Parathyroid adenoma (tissue), 2 donors: ENCODE measurements at regions not wholly inside any gene's neighbourhood (a gene's known extent, or its start where the extent isn't known, plus 50 kb on each side); places are given as distances from the start of the nearest gene placed in this dataset.
"Not testable (repeated sequence)": the region's sequence is repeated elsewhere in the genome, so short reads cannot be mapped to it uniquely, and the experiment has no call there.

ENCODE experiments used
- H2AFZ ChIP-seq: fragments of 300-600 bp; sonication (generic); one replicate; pipeline ENCODE4 v1.7.0; 2017; ENCODE audit warnings: antibody characterized with exemption, mild to moderate bottlenecking
- H3K27ac ChIP-seq: fragments of 300-600 bp; sonication (generic); one replicate; pipeline ENCODE4 v1.7.0; 2017
- H3K27me3 ChIP-seq: fragments of 300-600 bp; sonication (generic); one replicate; pipeline ENCODE4 v1.7.0; 2017; ENCODE audit warnings: low read length; ENCODE audit not compliant: control insufficient read depth, insufficient read depth
- H3K36me3 ChIP-seq: fragments of 300-600 bp; sonication (generic); one replicate; pipeline ENCODE4 v1.7.0; 2017; ENCODE audit warnings: low read length; ENCODE audit not compliant: control insufficient read depth, insufficient read depth
- H3K4me1 ChIP-seq: fragments of 300-600 bp; sonication (generic); one replicate; pipeline ENCODE4 v1.7.0; 2017; ENCODE audit warnings: control low read depth
- H3K4me2 ChIP-seq: fragments of 300-600 bp; sonication (generic); one replicate; pipeline ENCODE4 v1.7.0; 2017; ENCODE audit warnings: low read length
- H3K4me3 ChIP-seq: fragments of 300-600 bp; sonication (generic); one replicate; pipeline ENCODE4 v1.7.0; 2017; ENCODE audit warnings: low read depth, low read length
- H3K79me2 ChIP-seq: fragments of 300-600 bp; sonication (generic); one replicate; pipeline ENCODE4 v1.7.0; 2017; ENCODE audit warnings: control low read depth
- H3K9ac ChIP-seq: fragments of 300-600 bp; sonication (generic); one replicate; pipeline ENCODE4 v1.7.0; 2017; ENCODE audit warnings: mild to moderate bottlenecking
- H3K9me3 ChIP-seq: fragments of 300-600 bp; sonication (generic); one replicate; pipeline ENCODE4 v1.7.0; 2017; ENCODE audit warnings: low read length; ENCODE audit not compliant: control insufficient read depth
- TF ChIP-seq, protein P1 (sequence below): fragments of 300-600 bp; sonication (generic); IDR thresholded peaks from one replicate; pipeline ENCODE4 v1.7.0; 2017; ENCODE audit warnings: antibody characterized with exemption, mild to moderate bottlenecking
- donor health status: primary hyperparathyroidism.

DNA sequence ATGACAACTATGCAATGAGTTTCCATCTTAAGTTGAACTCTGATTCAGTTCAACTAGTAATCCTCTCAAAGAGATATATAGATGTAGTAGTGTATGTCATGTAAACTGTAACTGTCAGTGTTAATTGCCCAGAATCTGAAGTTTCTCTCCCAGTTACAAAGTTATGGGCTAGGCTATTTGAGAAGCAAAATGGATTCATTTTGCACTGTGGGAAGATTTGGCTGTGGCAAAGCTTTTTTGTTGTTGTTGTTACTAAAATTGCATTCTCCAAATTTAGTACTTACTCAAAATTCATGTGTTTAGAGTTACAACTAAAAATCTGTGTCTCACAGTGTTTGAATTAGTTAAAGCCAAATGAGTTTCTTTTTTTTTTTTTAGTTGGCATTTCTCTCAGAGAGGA is 219.0 kb downstream of the KCNJ2 start:
- TF ChIP-seq, protein P1, sequence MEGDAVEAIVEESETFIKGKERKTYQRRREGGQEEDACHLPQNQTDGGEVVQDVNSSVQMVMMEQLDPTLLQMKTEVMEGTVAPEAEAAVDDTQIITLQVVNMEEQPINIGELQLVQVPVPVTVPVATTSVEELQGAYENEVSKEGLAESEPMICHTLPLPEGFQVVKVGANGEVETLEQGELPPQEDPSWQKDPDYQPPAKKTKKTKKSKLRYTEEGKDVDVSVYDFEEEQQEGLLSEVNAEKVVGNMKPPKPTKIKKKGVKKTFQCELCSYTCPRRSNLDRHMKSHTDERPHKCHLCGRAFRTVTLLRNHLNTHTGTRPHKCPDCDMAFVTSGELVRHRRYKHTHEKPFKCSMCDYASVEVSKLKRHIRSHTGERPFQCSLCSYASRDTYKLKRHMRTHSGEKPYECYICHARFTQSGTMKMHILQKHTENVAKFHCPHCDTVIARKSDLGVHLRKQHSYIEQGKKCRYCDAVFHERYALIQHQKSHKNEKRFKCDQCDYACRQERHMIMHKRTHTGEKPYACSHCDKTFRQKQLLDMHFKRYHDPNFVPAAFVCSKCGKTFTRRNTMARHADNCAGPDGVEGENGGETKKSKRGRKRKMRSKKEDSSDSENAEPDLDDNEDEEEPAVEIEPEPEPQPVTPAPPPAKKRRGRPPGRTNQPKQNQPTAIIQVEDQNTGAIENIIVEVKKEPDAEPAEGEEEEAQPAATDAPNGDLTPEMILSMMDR: no peak
- Histone ChIP-seq H3K4me3 (no peak overlapping the region), H3K4me2 (no peak overlapping the region)

DNA sequence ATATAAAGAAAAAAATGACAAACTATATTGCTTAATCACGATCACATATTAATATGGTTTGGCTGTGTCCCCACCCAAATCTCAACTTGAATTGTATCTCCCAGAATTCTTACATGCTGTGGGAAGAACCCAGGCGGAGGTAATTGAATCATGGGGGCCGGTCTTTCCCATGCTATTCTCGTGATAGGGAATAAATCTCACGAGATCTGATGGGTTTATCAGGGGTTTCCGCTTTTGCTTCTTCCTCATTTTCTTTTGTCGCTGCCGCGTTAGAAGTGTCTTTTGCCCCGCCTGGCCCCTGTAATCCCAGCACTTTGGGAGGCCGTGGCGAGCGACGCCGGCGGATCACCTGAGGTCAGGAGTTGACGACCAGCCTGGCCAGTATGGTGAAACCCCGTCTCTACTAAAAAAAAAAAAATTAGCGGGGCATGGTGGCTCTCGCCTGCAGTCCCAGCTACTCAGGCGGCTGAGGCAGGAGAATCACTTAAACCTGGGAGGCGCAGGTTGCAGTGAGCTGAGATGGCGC is 220.0 kb downstream of the KCNJ2 start:
- not testable (repeated sequence) for H3K27me3 ChIP-seq, H3K4me3 ChIP-seq, H3K79me2 ChIP-seq, H3K36me3 ChIP-seq, H3K4me2 ChIP-seq, H3K9me3 ChIP-seq, H3K27ac ChIP-seq, H2AFZ ChIP-seq, H3K9ac ChIP-seq
- peaks cover 21% of the 10 kb centered on the region for H3K4me1 ChIP-seq

More for the DNA sequence above, 219.0 kb downstream of the KCNJ2 start:
- H3K27ac ChIP-seq: no peak overlapping the region
- H3K79me2 ChIP-seq: no peaks in the 10 kb centered on the region
- H3K4me1 ChIP-seq: peaks cover 17% of the 10 kb centered on the region
- no peaks in the 10 kb centered on the region for H3K9me3 ChIP-seq
- no peaks in the 10 kb centered on the region for H3K27me3 ChIP-seq
- H3K9ac ChIP-seq: no peak overlapping the region
- peak overlapping the region; percentile 55 for H2AFZ ChIP-seq
- no peaks in the 10 kb centered on the region for H3K36me3 ChIP-seq

DNA sequence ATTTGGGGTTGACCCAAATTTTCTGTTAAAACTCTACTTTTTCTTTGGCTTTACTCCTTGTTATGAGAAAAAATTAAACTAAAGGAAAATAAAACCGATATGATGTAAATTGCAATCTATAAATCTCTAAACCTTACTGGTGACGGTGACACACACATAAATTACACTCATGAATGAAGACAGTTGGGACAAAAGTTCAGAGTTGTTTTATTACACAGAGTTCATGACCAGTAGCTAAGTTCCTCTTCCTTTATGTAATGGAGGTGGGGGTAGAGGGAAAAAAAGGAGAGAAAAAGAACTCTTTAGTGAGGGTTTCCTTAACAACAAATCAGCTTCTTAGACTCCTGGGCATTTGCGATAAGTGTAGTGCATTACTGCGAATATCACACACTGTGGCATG is 220.7 kb downstream of the KCNJ2 start:
- no peak overlapping the region for H3K4me3 ChIP-seq
- TF ChIP-seq, protein P1: no peak
- H2AFZ ChIP-seq: peak overlapping the region; percentile 5
- no peak overlapping the region for H3K27ac ChIP-seq
- H3K9me3 ChIP-seq: no peaks in the 10 kb centered on the region
- no peaks in the 10 kb centered on the region for H3K36me3 ChIP-seq
- no peaks in the 10 kb centered on the region for H3K79me2 ChIP-seq
- no peak overlapping the region for H3K9ac ChIP-seq
- H3K27me3 ChIP-seq: no peaks in the 10 kb centered on the region
- peaks cover 25% of the 10 kb centered on the region for H3K4me1 ChIP-seq
- no peak overlapping the region for H3K4me2 ChIP-seq

DNA sequence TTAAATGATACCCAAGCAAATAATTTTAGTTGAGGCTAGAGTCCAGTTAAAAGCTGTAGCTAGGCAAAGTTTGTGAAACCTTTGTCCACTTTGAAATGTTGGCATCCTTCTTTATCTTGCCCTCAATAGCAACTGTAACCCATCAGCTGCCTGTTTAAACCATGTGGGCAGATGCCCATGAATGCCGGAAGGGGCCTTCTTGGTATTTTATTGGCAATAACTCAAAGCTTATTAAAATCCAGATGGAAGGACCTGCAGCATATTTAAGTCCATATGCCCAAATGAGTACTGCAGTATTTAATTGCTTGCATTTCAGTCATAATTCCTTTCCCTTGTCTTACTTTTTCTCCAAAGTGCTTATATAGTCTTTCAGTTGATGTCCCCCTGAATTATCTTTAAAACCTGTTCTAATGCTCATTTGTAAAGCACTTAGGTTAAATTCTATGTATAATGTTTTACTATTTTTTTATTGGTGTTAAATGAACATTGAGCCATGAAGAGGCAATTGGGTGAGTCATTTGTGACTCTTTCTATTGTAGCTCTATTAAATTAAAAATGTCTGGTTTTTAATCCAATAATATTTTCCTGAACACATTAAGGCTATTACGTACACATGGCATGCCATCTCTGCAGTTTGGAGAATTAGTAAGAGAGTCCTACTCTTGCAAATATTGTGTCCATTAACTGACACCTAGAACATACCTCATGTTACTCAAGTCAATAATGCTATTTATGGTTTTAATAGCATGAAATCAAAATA is 225.3 kb downstream of the KCNJ2 start:
- no peak overlapping the region for H3K4me2 ChIP-seq
- no peaks in the 10 kb centered on the region for H3K9me3 ChIP-seq
- no peak overlapping the region for H3K9ac ChIP-seq
- H3K27me3 ChIP-seq: no peaks in the 10 kb centered on the region
- no peak overlapping the region for H3K4me3 ChIP-seq
- H3K27ac ChIP-seq: peak overlapping the region; percentile 29
- TF ChIP-seq, protein P1: no peak
- H2AFZ ChIP-seq: peak overlapping the region; percentile 51
- H3K36me3 ChIP-seq: no peaks in the 10 kb centered on the region
- H3K4me1 ChIP-seq: peaks cover 19% of the 10 kb centered on the region
- no peaks in the 10 kb centered on the region for H3K79me2 ChIP-seq

DNA sequence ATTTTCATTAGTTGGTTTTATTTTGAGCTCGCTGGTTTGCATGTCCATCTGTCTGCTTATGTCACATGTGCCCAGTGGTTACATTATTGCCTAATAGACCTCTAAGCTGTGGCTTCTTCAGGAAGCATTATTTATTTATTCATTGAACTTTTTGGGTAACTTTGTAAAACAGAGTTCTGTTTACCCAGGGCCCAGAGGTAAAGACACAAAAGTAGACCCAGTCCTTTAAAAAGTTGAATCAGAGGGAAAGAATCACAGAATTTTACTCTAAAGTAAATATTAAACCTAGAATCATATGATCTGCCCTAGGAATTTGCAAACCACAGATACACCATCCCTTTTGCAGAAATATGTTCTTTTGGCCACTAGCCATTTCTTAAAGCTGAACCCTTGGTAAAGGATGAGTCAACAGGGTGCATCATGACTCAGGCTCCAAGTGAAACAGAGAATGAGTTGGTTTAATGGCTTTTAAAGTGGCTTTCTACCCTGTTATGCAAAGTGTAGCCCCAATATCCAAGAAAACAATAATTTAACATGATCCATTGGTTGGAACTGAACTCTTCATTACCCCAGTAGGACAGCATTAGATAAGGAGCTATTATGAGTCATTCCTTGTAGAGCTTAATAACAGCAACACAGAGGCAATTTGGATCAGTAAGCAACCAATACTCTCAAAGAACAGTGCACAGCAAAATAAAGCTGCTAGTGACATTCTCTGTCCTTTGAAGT is 236.3 kb downstream of the KCNJ2 start:
- Histone ChIP-seq H3K4me3 (no peak overlapping the region), H3K9ac (no peak overlapping the region), H3K36me3 (no peaks in the 10 kb centered on the region), H3K27ac (peak overlapping the region; percentile 55), H3K4me2 (no peak overlapping the region), H3K9me3 (no peaks in the 10 kb centered on the region), H2AFZ (peak overlapping the region; percentile 23), H3K4me1 (peaks cover 49% of the 10 kb centered on the region), H3K27me3 (no peaks in the 10 kb centered on the region), H3K79me2 (no peaks in the 10 kb centered on the region)
- TF ChIP-seq, protein P1: no peak
